A673 (cell line): ENCODE measurements at regions not wholly inside any gene's neighbourhood (a gene's known extent, or its start where the extent isn't known, plus 50 kb on each side); places are given as distances from the start of the nearest gene placed in this dataset.

Source experiments
- EZH2 ChIP-seq: fragments of 200-600 bp; sonication (generic); IDR thresholded peaks from 2 replicates; pipeline ENCODE4 v1.6.1; 2017; ENCODE audit warnings: borderline replicate concordance, low read depth, mild to moderate bottlenecking, mixed read lengths, antibody characterized with exemption, low read length; ENCODE audit not compliant: poor library complexity, severe bottlenecking
- TF ChIP-seq, protein P1 (sequence below): fragments of 300-800, 200-600 bp; sonication (generic); conservative IDR thresholded peaks from 2 replicates; pipeline ENCODE4 v1.5.1; 2017; ENCODE audit warnings: low read depth, mild to moderate bottlenecking, antibody characterized with exemption, low read length, moderate library complexity, mixed read lengths

DNA sequence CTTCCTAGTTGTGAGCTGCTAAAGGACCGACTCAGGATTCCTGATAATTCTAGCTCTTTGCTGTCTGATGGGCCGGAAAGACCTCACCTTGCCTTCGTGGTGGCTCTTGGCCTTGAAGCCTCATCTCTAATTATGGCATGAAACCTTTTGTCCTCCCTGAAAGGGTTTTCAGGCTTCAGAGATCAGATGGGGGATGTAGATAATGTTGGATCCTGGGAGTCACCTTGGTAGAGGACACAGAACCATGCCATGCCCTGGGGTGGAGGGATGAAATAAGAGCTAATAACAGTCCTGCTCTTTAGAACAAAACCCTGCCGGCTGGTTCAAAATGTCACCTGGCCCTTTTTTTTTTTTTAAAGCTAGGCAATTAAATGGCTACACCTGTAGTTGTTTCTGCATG lies 50.8 kb upstream of the SYN2 start:
- TF ChIP-seq, protein P1, sequence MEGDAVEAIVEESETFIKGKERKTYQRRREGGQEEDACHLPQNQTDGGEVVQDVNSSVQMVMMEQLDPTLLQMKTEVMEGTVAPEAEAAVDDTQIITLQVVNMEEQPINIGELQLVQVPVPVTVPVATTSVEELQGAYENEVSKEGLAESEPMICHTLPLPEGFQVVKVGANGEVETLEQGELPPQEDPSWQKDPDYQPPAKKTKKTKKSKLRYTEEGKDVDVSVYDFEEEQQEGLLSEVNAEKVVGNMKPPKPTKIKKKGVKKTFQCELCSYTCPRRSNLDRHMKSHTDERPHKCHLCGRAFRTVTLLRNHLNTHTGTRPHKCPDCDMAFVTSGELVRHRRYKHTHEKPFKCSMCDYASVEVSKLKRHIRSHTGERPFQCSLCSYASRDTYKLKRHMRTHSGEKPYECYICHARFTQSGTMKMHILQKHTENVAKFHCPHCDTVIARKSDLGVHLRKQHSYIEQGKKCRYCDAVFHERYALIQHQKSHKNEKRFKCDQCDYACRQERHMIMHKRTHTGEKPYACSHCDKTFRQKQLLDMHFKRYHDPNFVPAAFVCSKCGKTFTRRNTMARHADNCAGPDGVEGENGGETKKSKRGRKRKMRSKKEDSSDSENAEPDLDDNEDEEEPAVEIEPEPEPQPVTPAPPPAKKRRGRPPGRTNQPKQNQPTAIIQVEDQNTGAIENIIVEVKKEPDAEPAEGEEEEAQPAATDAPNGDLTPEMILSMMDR, result no peak
- TF ChIP-seq EZH2, result no peak
